ENCODE measurements at regions not wholly inside any gene's neighbourhood (a gene's known extent, or its start where the extent isn't known, plus 50 kb on each side); places are given as distances from the start of the nearest gene placed in this dataset.

DNA sequence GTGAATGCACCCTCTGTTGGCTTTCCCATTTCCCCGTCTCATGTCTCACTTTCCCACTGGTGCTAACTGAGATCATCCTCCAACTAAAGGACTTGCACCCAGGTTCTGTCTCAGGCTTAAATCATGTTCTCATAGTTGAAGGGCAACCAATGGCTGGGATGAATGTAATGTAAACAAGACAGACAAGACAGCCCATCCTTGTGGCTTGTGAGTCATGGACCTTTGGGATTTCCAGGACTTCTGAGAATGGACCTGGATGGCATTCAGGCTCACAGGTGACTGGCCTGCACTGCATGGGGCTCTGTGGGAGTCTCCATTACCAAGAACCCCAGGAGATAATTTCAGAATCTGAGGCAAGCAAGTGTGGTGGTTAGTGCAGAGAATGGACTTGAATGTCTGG, 347.5 kb downstream of the HAPSTR1 start:
- no peak for DNase-seq (ENCODE audit: low read depth)
- POLR2A ChIA-PET: no interaction called here
- no peaks in the 10 kb centered on the region for H3K36me3 ChIP-seq (ENCODE audit: control insufficient read depth, insufficient read depth, low read length)
- TF ChIP-seq, protein P1, sequence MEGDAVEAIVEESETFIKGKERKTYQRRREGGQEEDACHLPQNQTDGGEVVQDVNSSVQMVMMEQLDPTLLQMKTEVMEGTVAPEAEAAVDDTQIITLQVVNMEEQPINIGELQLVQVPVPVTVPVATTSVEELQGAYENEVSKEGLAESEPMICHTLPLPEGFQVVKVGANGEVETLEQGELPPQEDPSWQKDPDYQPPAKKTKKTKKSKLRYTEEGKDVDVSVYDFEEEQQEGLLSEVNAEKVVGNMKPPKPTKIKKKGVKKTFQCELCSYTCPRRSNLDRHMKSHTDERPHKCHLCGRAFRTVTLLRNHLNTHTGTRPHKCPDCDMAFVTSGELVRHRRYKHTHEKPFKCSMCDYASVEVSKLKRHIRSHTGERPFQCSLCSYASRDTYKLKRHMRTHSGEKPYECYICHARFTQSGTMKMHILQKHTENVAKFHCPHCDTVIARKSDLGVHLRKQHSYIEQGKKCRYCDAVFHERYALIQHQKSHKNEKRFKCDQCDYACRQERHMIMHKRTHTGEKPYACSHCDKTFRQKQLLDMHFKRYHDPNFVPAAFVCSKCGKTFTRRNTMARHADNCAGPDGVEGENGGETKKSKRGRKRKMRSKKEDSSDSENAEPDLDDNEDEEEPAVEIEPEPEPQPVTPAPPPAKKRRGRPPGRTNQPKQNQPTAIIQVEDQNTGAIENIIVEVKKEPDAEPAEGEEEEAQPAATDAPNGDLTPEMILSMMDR (IDR thresholded peaks at IDR 0.05; ENCODE audit: insufficient read depth, low read depth, low read length): no peak
- CTCF ChIA-PET: no interaction called here
- H3K4me3 ChIP-seq (ENCODE audit: low read depth, low read length): no peak overlapping the region
- no peaks in the 10 kb centered on the region for H3K27me3 ChIP-seq (ENCODE audit: control insufficient read depth, insufficient read depth, low read length)

DNA sequence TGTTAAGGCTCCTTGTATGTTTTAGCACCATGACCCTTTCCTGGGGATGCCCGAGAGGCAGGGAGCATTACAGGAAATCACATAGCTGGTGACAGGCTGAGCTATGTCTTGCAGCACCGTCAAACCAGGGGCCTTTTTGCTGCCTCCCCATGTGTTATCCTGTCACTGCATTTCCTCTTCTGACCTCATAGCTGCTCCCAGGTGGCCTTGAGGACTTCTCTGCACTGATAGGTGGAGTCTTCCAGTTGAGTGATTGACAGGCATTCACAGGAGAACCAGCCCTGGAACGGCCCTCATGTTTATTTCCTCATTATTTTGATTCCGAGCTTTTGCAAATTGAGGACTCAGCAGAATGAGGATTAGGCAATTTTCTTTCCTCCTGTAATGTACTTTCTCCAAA, 349.6 kb downstream of the HAPSTR1 start:
- no peak for DNase-seq (ENCODE audit: low read depth)
- TF ChIP-seq, protein P1 (IDR thresholded peaks at IDR 0.05; ENCODE audit: insufficient read depth, low read depth, low read length): no peak
- ChIA-PET CTCF (no interaction called here), POLR2A (no interaction called here)
- Histone ChIP-seq H3K36me3 (ENCODE audit: control insufficient read depth, insufficient read depth, low read length) (no peaks in the 10 kb centered on the region), H3K4me3 (ENCODE audit: low read depth, low read length) (no peak overlapping the region), H3K27me3 (ENCODE audit: control insufficient read depth, insufficient read depth, low read length) (no peaks in the 10 kb centered on the region)

DNA sequence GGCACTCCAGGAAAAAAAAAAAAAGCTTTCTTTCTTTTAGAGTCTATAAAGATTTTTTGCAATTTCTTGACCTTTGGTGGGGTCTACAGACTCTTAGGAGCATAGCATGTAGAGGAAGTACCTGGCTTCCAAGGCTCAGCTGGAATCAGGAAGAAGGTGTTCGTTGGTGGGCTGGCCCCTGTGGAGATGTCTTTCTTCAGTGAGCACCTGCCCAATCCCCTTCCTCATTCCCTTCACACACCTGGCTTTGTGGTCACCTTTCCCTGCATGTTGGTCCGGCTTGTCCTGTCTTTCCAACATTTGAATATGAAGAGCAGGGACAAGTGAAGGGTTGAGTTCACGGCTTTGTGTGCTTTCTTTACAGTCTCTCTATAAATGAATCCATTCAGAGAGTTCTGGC, 352.4 kb downstream of the HAPSTR1 start:
- Histone ChIP-seq H3K27me3 (ENCODE audit: control insufficient read depth, insufficient read depth, low read length) (no peaks in the 10 kb centered on the region), H3K36me3 (ENCODE audit: control insufficient read depth, insufficient read depth, low read length) (no peaks in the 10 kb centered on the region), H3K4me3 (ENCODE audit: low read depth, low read length) (no peak overlapping the region)
- TF ChIP-seq, protein P1 (IDR thresholded peaks at IDR 0.05; ENCODE audit: insufficient read depth, low read depth, low read length): no peak
- CTCF ChIA-PET: no interaction called here
- POLR2A ChIA-PET: no interaction called here
- no peak for DNase-seq (ENCODE audit: low read depth)

DNA sequence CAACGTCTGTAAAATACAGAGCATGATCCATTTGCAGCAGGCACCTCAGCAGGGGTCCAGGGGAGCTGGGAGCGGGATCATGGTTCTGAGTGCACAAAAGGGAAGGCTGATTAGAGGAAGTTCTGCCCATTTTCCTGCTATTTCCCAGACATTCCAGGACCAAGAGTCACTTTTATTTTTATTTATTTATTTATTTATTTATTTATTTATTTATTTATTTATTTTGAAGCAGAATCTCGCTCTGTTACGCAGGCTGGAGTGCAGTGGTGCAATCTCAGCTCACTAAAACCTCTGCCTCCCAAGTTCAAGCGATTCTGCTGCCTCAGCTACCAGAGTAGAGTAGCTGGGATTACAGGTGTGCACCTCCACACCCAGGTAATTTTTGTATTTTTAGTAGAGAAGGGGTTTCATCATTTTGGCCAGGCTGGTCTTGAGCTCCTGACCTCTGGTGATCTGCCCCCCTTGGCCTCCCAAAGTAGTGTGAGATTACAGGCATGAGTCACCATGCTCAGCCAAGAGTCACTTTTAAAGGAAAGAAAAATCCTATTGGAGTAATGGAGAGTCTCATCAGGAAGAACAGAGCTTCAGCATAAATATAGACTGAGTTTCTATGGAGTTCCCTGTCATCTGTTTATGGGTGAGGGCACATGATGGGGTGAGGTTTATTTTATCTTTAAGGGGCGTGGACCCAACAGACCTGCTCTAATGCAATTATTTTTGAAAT, 355.2 kb downstream of the HAPSTR1 start:
- CTCF ChIA-PET: no interaction called here
- H3K36me3 ChIP-seq (ENCODE audit: control insufficient read depth, insufficient read depth, low read length): no peaks in the 10 kb centered on the region
- DNase-seq (ENCODE audit: low read depth): no peak
- no peak overlapping the region for H3K4me3 ChIP-seq (ENCODE audit: low read depth, low read length)
- no peaks in the 10 kb centered on the region for H3K27me3 ChIP-seq (ENCODE audit: control insufficient read depth, insufficient read depth, low read length)
- POLR2A ChIA-PET: no interaction called here
- TF ChIP-seq, protein P1 (IDR thresholded peaks at IDR 0.05; ENCODE audit: insufficient read depth, low read depth, low read length): no peak

DNA sequence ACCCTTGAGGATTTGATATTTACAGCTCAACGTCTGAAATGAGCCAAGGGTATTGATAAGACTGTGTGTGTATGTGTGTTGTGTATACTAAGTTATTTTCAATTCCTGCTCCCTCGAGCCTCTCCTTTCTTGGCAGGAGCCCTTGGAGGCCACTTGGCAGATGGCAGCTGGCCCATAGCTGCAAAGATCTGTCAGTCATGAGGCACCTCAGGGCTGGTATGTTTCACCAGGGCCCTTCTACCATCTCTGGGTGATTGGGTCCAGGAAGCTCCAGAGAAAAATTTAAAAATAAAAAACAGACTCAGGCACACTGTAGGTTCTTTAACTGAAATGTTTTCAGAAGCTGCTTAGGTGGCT, 355.7 kb downstream of the HAPSTR1 start:
- ChIA-PET POLR2A (no interaction called here), CTCF (no interaction called here)
- H3K36me3 ChIP-seq (ENCODE audit: control insufficient read depth, insufficient read depth, low read length): no peaks in the 10 kb centered on the region
- H3K4me3 ChIP-seq (ENCODE audit: low read depth, low read length): no peak overlapping the region
- H3K27me3 ChIP-seq (ENCODE audit: control insufficient read depth, insufficient read depth, low read length): no peaks in the 10 kb centered on the region
- TF ChIP-seq, protein P1 (IDR thresholded peaks at IDR 0.05; ENCODE audit: insufficient read depth, low read depth, low read length): no peak
- DNase-seq (ENCODE audit: low read depth): no peak

Data from BJ (cell line).